GM12878 (cell line): ENCODE measurements at regions not wholly inside any gene's neighbourhood (a gene's known extent, or its start where the extent isn't known, plus 50 kb on each side); places are given as distances from the start of the nearest gene placed in this dataset.

Experiments used
- ATAC-seq: fragments of 200-7000 bp; cut with Tn5 transposase; 3 replicates; pipeline ENCODE4 v1.9.1; 2020; ENCODE audit warnings: mild to moderate bottlenecking, moderate library complexity
- BruUV-seq: library from RNA; stranded (reverse); fragments of 400-500 nt; replicated peaks from 2 replicates; lab custom pipeline; 2021; lab: Mats Ljungman, UMichigan
- CTCF ChIA-PET: fragments of 300-600 bp; sonication (Branson Sonifier 250); formaldehyde crosslinking; extraction: SDS; loops from one replicate; lab custom pipeline; 2021; ENCODE audit warnings: inconsistent platforms; lab: Yijun Ruan, JAX
- POLR2A ChIA-PET: fragments of 350-600 bp; formaldehyde crosslinking; extraction: SDS; loops from one replicate; lab custom pipeline; 2021; ENCODE audit warnings: inconsistent platforms; lab: Charles Lee
- RAD21 ChIA-PET: fragments of 300-600 bp; sonication (Branson Sonifier 250); formaldehyde crosslinking; loops from one replicate; lab custom pipeline; 2023; ENCODE audit warnings: antibody characterized with exemption; ENCODE audit not compliant: unreplicated experiment; lab: Charles Lee
- SMC1A ChIA-PET: fragments of 300-600 bp; sonication (Branson Sonifier 250); formaldehyde crosslinking; loops from one replicate; lab custom pipeline; 2023; ENCODE audit not compliant: unreplicated experiment, uncharacterized antibody; lab: Charles Lee
- DNase-seq: peaks from one replicate; pipeline ENCODE4 v3.0.0-alpha.2; 2011; ENCODE audit warnings: low read depth, low spot score
- FAIRE-seq: peaks from 3 replicates; lab custom pipeline; 2011; peaks lifted over from hg19 to GRCh38; lab: Jason Lieb, UNC
- H2AFZ ChIP-seq: 2 replicates; pipeline ENCODE4 v1.6.0; 2011; ENCODE audit warnings: low read depth, low read length, control low read depth; ENCODE audit not compliant: control insufficient read depth
- H3K27ac ChIP-seq: 2 replicates; pipeline ENCODE4 v1.5.1; 2011; ENCODE audit warnings: control low read depth; ENCODE audit not compliant: control insufficient read depth, insufficient read depth
- H3K27me3 ChIP-seq, 2 experiments: replicated peaks in 1 of 2; 2 replicates each; pipeline versions ENCODE4 v1.6.0 to v1.6.1; 2011; ENCODE audit warnings: low read length in 1 of 2; ENCODE audit not compliant: control insufficient read depth in 2 of 2, insufficient read depth in 2 of 2
- H3K36me3 ChIP-seq, 2 experiments: 2 replicates each; pipeline ENCODE4 v1.5.1; 2011; ENCODE audit warnings: low read length in 1 of 2; ENCODE audit not compliant: control insufficient read depth in 2 of 2, insufficient read depth in 2 of 2
- H3K4me1 ChIP-seq: 2 replicates; pipeline ENCODE4 v1.6.1; 2011; ENCODE audit warnings: mild to moderate bottlenecking, low read length, moderate library complexity, mixed read lengths; ENCODE audit not compliant: control insufficient read depth, insufficient read depth
- H3K4me2 ChIP-seq: 2 replicates; pipeline ENCODE4 v1.6.0; 2011; ENCODE audit warnings: control low read depth; ENCODE audit not compliant: control insufficient read depth, insufficient read depth
- H3K4me3 ChIP-seq: fragments of 200-600 bp; sonication (generic); 2 replicates; pipeline ENCODE4 v1.5.1; 2016
- H3K79me2 ChIP-seq: 2 replicates; pipeline ENCODE4 v1.6.0; 2011; ENCODE audit warnings: low read length; ENCODE audit not compliant: control insufficient read depth, insufficient read depth
- H3K9ac ChIP-seq: 2 replicates; pipeline ENCODE4 v1.8.0; 2011; ENCODE audit warnings: low read length, control low read depth, mixed read lengths; ENCODE audit not compliant: control insufficient read depth, insufficient read depth
- H3K9me3 ChIP-seq: replicated peaks from 3 replicates; pipeline ENCODE4 v1.5.1; 2011; ENCODE audit warnings: mild to moderate bottlenecking, low read length; ENCODE audit not compliant: control insufficient read depth, insufficient read depth
- H4K20me1 ChIP-seq: 2 replicates; pipeline ENCODE4 v1.6.0; 2011; ENCODE audit not compliant: control insufficient read depth, insufficient read depth
- BCL11A ChIP-seq: IDR thresholded peaks from 2 replicates; pipeline ENCODE4 v1.6.1; 2011; ENCODE audit warnings: low read depth, low read length
- CREM ChIP-seq: IDR thresholded peaks from 2 replicates; pipeline ENCODE4 v1.6.1; 2014; ENCODE audit warnings: antibody characterized with exemption, low read depth
- E2F4 ChIP-seq: IDR thresholded peaks from 2 replicates; pipeline ENCODE4 v1.6.1; 2012; ENCODE audit warnings: low read depth, low read length, improper control_type of control experiment
- FOS ChIP-seq: IDR thresholded peaks from 3 replicates; pipeline ENCODE4 v1.6.1; 2011; ENCODE audit warnings: borderline replicate concordance; ENCODE audit not compliant: insufficient read length; ENCODE audit errors: extremely low read depth
- GATAD2B ChIP-seq: fragments of 450-650 bp; conservative IDR thresholded peaks from 2 replicates; pipeline ENCODE4 v1.6.1; 2017; ENCODE audit warnings: low read depth, mild to moderate bottlenecking, moderate library complexity
- HDAC2 ChIP-seq: fragments of 200-600 bp; sonication (generic); IDR thresholded peaks from 2 replicates; pipeline ENCODE4 v1.6.1; 2017
- IKZF2 ChIP-seq, 2 experiments: fragments of 450-650 bp; IDR thresholded peaks; 2 replicates each; pipeline ENCODE4 v1.6.1; 2017; ENCODE audit warnings: mild to moderate bottlenecking in 2 of 2, moderate library complexity in 2 of 2
- MLLT1 ChIP-seq: fragments of 450-650 bp; IDR thresholded peaks from 2 replicates; pipeline ENCODE4 v1.6.1; 2016; ENCODE audit warnings: mild to moderate bottlenecking
- MTA3 ChIP-seq: IDR thresholded peaks from 2 replicates; pipeline ENCODE4 v1.6.1; 2012; ENCODE audit warnings: low read length, inconsistent platforms, borderline replicate concordance
- NR2C1 ChIP-seq: fragments of 450-650 bp; IDR thresholded peaks from 2 replicates; pipeline ENCODE4 v1.6.1; 2017; ENCODE audit warnings: antibody characterized with exemption, mild to moderate bottlenecking, moderate library complexity
- PBX3 ChIP-seq: IDR thresholded peaks from 2 replicates; pipeline ENCODE4 v1.6.1; 2011; ENCODE audit warnings: mild to moderate bottlenecking, low read depth, low read length, moderate library complexity; ENCODE audit not compliant: insufficient replicate concordance
- SREBF1 ChIP-seq: IDR thresholded peaks from 2 replicates; pipeline ENCODE4 v1.6.1; 2012; ENCODE audit warnings: mild to moderate bottlenecking, low read length
- ZNF207 ChIP-seq: fragments of 450-650 bp; IDR thresholded peaks from 2 replicates; pipeline ENCODE4 v1.6.1; 2014; ENCODE audit warnings: antibody characterized with exemption, mild to moderate bottlenecking, borderline replicate concordance
- ZNF24 ChIP-seq: fragments of 450-650 bp; IDR thresholded peaks from 2 replicates; pipeline ENCODE4 v1.6.1; 2017; ENCODE audit warnings: antibody characterized with exemption, mild to moderate bottlenecking
- ZNF274 ChIP-seq: IDR thresholded peaks from one replicate; pipeline ENCODE4 v1.8.0; 2011; ENCODE audit not compliant: insufficient read length, insufficient read depth
- WGBS: methylation state at CpG from one replicate; pipeline ENCODE4 v1.1.6; 2016; ENCODE audit warnings: low lambda C conversion rate; ENCODE audit not compliant: insufficient replicate concordance, insufficient coverage; ENCODE audit errors: missing lambda C conversion rate; 5-methylcytosine and 5-hydroxymethylcytosine counted together
- in situ Hi-C: fragments of 300-500 bp; cut with MboI; formaldehyde crosslinking; loops from 9 replicates; pipeline ENCODE4 v1.14.3; 2018; ENCODE audit warnings: mixed read lengths
- intact Hi-C: fragments of 100-400 bp; cut with micrococcal nuclease; formaldehyde crosslinking; loops from one replicate; pipeline ENCODE4 v1.14.2; 2022; ENCODE audit not compliant: unreplicated experiment
- TF ChIP-seq, protein P1 (sequence below): IDR thresholded peaks from 2 replicates; pipeline ENCODE4 v1.6.1; 2012; ENCODE audit warnings: low read length, inconsistent platforms
- TF ChIP-seq, protein P2 (sequence below): IDR thresholded peaks from 2 replicates; pipeline ENCODE4 v1.6.1; 2012; ENCODE audit warnings: low read depth, low read length, improper control_type of control experiment
- TF ChIP-seq, protein P3 (sequence below): fragments of 450-650 bp; IDR thresholded peaks from 2 replicates; pipeline ENCODE4 v1.6.1; 2017; ENCODE audit warnings: antibody characterized with exemption, mild to moderate bottlenecking, moderate library complexity

DNA sequence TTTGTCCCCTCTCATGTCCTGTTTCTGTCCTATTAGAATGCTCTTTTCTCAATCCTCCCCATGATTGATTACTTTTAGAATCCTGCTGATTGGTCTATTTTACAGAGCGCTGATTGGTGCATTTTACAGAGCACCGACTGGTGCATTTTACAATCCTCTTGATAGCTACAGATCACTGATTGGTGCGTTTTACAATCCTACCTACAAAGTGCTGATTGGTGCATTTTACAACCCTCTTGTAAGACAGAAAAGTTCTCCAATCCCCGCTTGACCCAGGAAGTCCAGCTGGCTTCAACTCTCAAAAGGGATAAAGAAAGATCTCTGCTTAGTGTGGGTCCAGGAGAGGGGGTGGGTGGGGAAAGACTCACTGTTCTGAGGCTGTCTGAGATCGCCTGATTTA lies 71.3 kb downstream of the DHRS2 start:
- ChIA-PET POLR2A (no interaction called here), SMC1A (no interaction called here), RAD21 (no interaction called here), CTCF (no interaction called here)
- H3K36me3 ChIP-seq = no peaks in the 10 kb centered on the region
- H3K4me1 ChIP-seq = no peaks in the 10 kb centered on the region
- in situ Hi-C loops = no loop called here
- H3K27me3 ChIP-seq = no peaks in the 10 kb centered on the region
- no peak overlapping the region for H3K4me3 ChIP-seq
- no peaks in the 10 kb centered on the region for H3K79me2 ChIP-seq
- H3K9ac ChIP-seq = no peak overlapping the region
- peaks cover 2% of the 10 kb centered on the region; the same call in 2 of the 3 replicates for H3K9me3 ChIP-seq
- H4K20me1 ChIP-seq = no peaks in the 10 kb centered on the region
- FAIRE-seq (no peak), ATAC-seq (no peak), DNase-seq (no peak)
- H3K27ac ChIP-seq = no peak overlapping the region
- H3K4me2 ChIP-seq = no peak overlapping the region
- no TSS peak for BruUV-seq
- H2AFZ ChIP-seq = no peak overlapping the region
- intact Hi-C loops = no loop called here
- WGBS = 52% methylated on average over 5 of the region's 5 CpGs
- TF ChIP-seq SREBF1 (no peak), HDAC2 (no peak), GATAD2B (no peak), IKZF2 (IDR thresholded peaks at IDR 0.05) (no peak), ZNF274 (no peak), MLLT1 (no peak), BCL11A (no peak), ZNF207 (no peak), CREM (no peak), NR2C1 (no peak), PBX3 (no peak), FOS (no peak), E2F4 (no peak), ZNF24 (no peak), MTA3 (no peak)
- TF ChIP-seq, protein P1, sequence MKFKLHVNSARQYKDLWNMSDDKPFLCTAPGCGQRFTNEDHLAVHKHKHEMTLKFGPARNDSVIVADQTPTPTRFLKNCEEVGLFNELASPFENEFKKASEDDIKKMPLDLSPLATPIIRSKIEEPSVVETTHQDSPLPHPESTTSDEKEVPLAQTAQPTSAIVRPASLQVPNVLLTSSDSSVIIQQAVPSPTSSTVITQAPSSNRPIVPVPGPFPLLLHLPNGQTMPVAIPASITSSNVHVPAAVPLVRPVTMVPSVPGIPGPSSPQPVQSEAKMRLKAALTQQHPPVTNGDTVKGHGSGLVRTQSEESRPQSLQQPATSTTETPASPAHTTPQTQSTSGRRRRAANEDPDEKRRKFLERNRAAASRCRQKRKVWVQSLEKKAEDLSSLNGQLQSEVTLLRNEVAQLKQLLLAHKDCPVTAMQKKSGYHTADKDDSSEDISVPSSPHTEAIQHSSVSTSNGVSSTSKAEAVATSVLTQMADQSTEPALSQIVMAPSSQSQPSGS = no peak
- TF ChIP-seq, protein P2, sequence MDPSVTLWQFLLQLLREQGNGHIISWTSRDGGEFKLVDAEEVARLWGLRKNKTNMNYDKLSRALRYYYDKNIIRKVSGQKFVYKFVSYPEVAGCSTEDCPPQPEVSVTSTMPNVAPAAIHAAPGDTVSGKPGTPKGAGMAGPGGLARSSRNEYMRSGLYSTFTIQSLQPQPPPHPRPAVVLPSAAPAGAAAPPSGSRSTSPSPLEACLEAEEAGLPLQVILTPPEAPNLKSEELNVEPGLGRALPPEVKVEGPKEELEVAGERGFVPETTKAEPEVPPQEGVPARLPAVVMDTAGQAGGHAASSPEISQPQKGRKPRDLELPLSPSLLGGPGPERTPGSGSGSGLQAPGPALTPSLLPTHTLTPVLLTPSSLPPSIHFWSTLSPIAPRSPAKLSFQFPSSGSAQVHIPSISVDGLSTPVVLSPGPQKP = no peak
- TF ChIP-seq, protein P3, sequence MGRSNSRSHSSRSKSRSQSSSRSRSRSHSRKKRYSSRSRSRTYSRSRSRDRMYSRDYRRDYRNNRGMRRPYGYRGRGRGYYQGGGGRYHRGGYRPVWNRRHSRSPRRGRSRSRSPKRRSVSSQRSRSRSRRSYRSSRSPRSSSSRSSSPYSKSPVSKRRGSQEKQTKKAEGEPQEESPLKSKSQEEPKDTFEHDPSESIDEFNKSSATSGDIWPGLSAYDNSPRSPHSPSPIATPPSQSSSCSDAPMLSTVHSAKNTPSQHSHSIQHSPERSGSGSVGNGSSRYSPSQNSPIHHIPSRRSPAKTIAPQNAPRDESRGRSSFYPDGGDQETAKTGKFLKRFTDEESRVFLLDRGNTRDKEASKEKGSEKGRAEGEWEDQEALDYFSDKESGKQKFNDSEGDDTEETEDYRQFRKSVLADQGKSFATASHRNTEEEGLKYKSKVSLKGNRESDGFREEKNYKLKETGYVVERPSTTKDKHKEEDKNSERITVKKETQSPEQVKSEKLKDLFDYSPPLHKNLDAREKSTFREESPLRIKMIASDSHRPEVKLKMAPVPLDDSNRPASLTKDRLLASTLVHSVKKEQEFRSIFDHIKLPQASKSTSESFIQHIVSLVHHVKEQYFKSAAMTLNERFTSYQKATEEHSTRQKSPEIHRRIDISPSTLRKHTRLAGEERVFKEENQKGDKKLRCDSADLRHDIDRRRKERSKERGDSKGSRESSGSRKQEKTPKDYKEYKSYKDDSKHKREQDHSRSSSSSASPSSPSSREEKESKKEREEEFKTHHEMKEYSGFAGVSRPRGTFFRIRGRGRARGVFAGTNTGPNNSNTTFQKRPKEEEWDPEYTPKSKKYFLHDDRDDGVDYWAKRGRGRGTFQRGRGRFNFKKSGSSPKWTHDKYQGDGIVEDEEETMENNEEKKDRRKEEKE = no peak
